IPS-15b (cell line): ENCODE measurements at regions not wholly inside any gene's neighbourhood (a gene's known extent, or its start where the extent isn't known, plus 50 kb on each side); places are given as distances from the start of the nearest gene placed in this dataset.
"Not testable (repeated sequence)": the region's sequence is repeated elsewhere in the genome, so short reads cannot be mapped to it uniquely, and the experiment has no call there.

Experiments
- H3K27me3 ChIP-seq: one replicate; pipeline ENCODE4 v1.6.1; 2013; ENCODE audit warnings: low read length; ENCODE audit not compliant: control insufficient read depth, insufficient read depth
- H3K36me3 ChIP-seq: one replicate; pipeline ENCODE4 v1.6.1; 2013; ENCODE audit warnings: low read length; ENCODE audit not compliant: control insufficient read depth, insufficient read depth
- H3K4me1 ChIP-seq: one replicate; pipeline ENCODE4 v1.6.1; 2013; ENCODE audit warnings: mild to moderate bottlenecking, low read length; ENCODE audit not compliant: control insufficient read depth, insufficient read depth
- H3K4me3 ChIP-seq: one replicate; pipeline ENCODE4 v1.5.1; 2013; ENCODE audit warnings: low read depth, low read length
- H3K9ac ChIP-seq: one replicate; pipeline ENCODE4 v1.6.1; 2013; ENCODE audit warnings: low read depth, mild to moderate bottlenecking, low read length
- H3K9me3 ChIP-seq: one replicate; pipeline ENCODE4 v1.6.1; 2013; ENCODE audit warnings: mild to moderate bottlenecking, low read length; ENCODE audit not compliant: control insufficient read depth, insufficient read depth

- not testable (repeated sequence) for H3K9me3 ChIP-seq, H3K36me3 ChIP-seq, H3K27me3 ChIP-seq, H3K9ac ChIP-seq, H3K4me1 ChIP-seq
- H3K4me3 ChIP-seq = peak overlapping the region; percentile 26
Observed at GRCh38 chr10:15921423-15921945, 61.2 kb upstream of the MINDY3 start.

- Histone ChIP-seq H3K9ac (no peak overlapping the region), H3K27me3 (no peaks in the 10 kb centered on the region), H3K36me3 (no peaks in the 10 kb centered on the region), H3K4me1 (no peaks in the 10 kb centered on the region), H3K4me3 (no peak overlapping the region), H3K9me3 (no peaks in the 10 kb centered on the region)
Observed at GRCh38 chr10:15931376-15931775, 71.1 kb upstream of the MINDY3 start.

GRCh38 chr10:15939543-15939942 lies 79.2 kb upstream of the MINDY3 start:
- H3K9me3 ChIP-seq, H3K4me1 ChIP-seq, H3K27me3 ChIP-seq, H3K36me3 ChIP-seq, H3K4me3 ChIP-seq, H3K9ac ChIP-seq: not testable (repeated sequence)

- H3K9me3 ChIP-seq = no peaks in the 10 kb centered on the region
- H3K36me3 ChIP-seq = no peaks in the 10 kb centered on the region
- H3K27me3 ChIP-seq = no peaks in the 10 kb centered on the region
- no peaks in the 10 kb centered on the region for H3K4me1 ChIP-seq
- H3K9ac ChIP-seq = no peak overlapping the region
- H3K4me3 ChIP-seq = no peak overlapping the region
Observed at GRCh38 chr10:15943426-15943825, 83.1 kb upstream of the MINDY3 start.

GRCh38 chr10:15954188-15954587 lies 93.9 kb upstream of the MINDY3 start:
- no peak overlapping the region for H3K9ac ChIP-seq
- H3K36me3 ChIP-seq = no peaks in the 10 kb centered on the region
- no peaks in the 10 kb centered on the region for H3K9me3 ChIP-seq
- H3K4me3 ChIP-seq = no peak overlapping the region
- no peaks in the 10 kb centered on the region for H3K4me1 ChIP-seq
- no peaks in the 10 kb centered on the region for H3K27me3 ChIP-seq

- H3K4me1 ChIP-seq = no peaks in the 10 kb centered on the region
- H3K4me3 ChIP-seq = no peak overlapping the region
- no peaks in the 10 kb centered on the region for H3K9me3 ChIP-seq
- H3K27me3 ChIP-seq = no peaks in the 10 kb centered on the region
- H3K9ac ChIP-seq = no peak overlapping the region
- H3K36me3 ChIP-seq = no peaks in the 10 kb centered on the region
Observed at GRCh38 chr10:15960277-15960676, 100.0 kb upstream of the MINDY3 start.

GRCh38 chr10:15972736-15973135 lies 112.4 kb upstream of the MINDY3 start:
- not testable (repeated sequence) for H3K4me3 ChIP-seq, H3K27me3 ChIP-seq, H3K9me3 ChIP-seq

GRCh38 chr10:15985690-15986089 lies 125.4 kb upstream of the MINDY3 start:
- Histone ChIP-seq H3K27me3 (no peaks in the 10 kb centered on the region), H3K9ac (no peak overlapping the region), H3K4me3 (no peak overlapping the region), H3K36me3 (no peaks in the 10 kb centered on the region), H3K4me1 (no peaks in the 10 kb centered on the region), H3K9me3 (no peaks in the 10 kb centered on the region)

More at GRCh38 chr10:15972736-15973135, 112.4 kb upstream of the MINDY3 start:
- not testable (repeated sequence) for H3K36me3 ChIP-seq, H3K9ac ChIP-seq, H3K4me1 ChIP-seq

- Histone ChIP-seq H3K9ac (no peak overlapping the region), H3K36me3 (no peaks in the 10 kb centered on the region), H3K27me3 (no peaks in the 10 kb centered on the region), H3K9me3 (no peaks in the 10 kb centered on the region), H3K4me1 (peaks cover 9% of the 10 kb centered on the region), H3K4me3 (no peak overlapping the region)
Observed at GRCh38 chr10:15990535-15991129, 130.3 kb upstream of the MINDY3 start.

- no peak overlapping the region for H3K4me3 ChIP-seq
- H3K4me1 ChIP-seq = no peaks in the 10 kb centered on the region
- H3K9me3 ChIP-seq = no peaks in the 10 kb centered on the region
- H3K36me3 ChIP-seq = no peaks in the 10 kb centered on the region
- no peak overlapping the region for H3K9ac ChIP-seq
- H3K27me3 ChIP-seq = no peaks in the 10 kb centered on the region
Observed at GRCh38 chr10:15997313-15997712, 137.0 kb upstream of the MINDY3 start.

GRCh38 chr10:16001581-16001980 lies 141.3 kb upstream of the MINDY3 start:
- Histone ChIP-seq H3K9me3 (no peaks in the 10 kb centered on the region), H3K27me3 (no peaks in the 10 kb centered on the region), H3K9ac (no peak overlapping the region), H3K4me3 (no peak overlapping the region), H3K4me1 (no peaks in the 10 kb centered on the region), H3K36me3 (no peaks in the 10 kb centered on the region)

GRCh38 chr10:16009785-16010184 lies 149.5 kb upstream of the MINDY3 start:
- Histone ChIP-seq H3K4me1 (no peaks in the 10 kb centered on the region), H3K36me3 (no peaks in the 10 kb centered on the region), H3K27me3 (no peaks in the 10 kb centered on the region), H3K9me3 (no peaks in the 10 kb centered on the region), H3K9ac (no peak overlapping the region), H3K4me3 (no peak overlapping the region)
